ENCODE measurements at regions not wholly inside any gene's neighbourhood (a gene's known extent, or its start where the extent isn't known, plus 50 kb on each side); places are given as distances from the start of the nearest gene placed in this dataset.

DNA sequence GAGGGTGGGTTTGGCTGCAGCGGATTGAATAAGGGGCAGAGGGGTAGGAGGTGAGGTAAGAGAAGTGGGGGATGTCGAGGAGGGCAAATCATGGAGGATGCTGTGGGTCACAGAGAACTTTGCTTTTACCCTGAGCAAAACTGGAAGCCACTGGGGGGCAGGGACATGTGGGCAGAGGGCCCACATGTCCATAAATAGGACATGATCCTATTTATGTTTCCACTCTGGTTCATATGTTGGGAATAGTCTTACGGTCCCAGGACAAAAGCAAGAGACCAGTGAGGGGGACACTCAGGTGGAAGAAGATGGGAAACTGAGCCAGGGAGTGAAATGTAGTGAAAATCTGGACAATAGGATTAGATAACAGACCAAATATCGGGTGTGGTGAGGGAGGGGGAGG is 85.5 kb upstream of the MRPS22 start:
- no peaks in the 10 kb centered on the region for H3K9me3 ChIP-seq
- H3K27me3 ChIP-seq (replicated peaks; ENCODE audit: insufficient read depth), result no peaks in the 10 kb centered on the region
- H3K27ac ChIP-seq, result no peak overlapping the region
- no peak overlapping the region for H3K4me3 ChIP-seq
- H3K36me3 ChIP-seq, result no peaks in the 10 kb centered on the region
- TF ChIP-seq, protein P1, sequence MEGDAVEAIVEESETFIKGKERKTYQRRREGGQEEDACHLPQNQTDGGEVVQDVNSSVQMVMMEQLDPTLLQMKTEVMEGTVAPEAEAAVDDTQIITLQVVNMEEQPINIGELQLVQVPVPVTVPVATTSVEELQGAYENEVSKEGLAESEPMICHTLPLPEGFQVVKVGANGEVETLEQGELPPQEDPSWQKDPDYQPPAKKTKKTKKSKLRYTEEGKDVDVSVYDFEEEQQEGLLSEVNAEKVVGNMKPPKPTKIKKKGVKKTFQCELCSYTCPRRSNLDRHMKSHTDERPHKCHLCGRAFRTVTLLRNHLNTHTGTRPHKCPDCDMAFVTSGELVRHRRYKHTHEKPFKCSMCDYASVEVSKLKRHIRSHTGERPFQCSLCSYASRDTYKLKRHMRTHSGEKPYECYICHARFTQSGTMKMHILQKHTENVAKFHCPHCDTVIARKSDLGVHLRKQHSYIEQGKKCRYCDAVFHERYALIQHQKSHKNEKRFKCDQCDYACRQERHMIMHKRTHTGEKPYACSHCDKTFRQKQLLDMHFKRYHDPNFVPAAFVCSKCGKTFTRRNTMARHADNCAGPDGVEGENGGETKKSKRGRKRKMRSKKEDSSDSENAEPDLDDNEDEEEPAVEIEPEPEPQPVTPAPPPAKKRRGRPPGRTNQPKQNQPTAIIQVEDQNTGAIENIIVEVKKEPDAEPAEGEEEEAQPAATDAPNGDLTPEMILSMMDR (IDR thresholded peaks at IDR 0.05), result no peak
- ATAC-seq (ENCODE audit: insufficient number of reproducible peaks, low FRiP score, low read depth), result no peak
- DNase-seq (ENCODE audit: low spot score), result no peak
- H3K4me1 ChIP-seq (ENCODE audit: control insufficient read depth in 1 of 2, low read depth in 2 of 2), result no peaks in the 10 kb centered on the region

DNA sequence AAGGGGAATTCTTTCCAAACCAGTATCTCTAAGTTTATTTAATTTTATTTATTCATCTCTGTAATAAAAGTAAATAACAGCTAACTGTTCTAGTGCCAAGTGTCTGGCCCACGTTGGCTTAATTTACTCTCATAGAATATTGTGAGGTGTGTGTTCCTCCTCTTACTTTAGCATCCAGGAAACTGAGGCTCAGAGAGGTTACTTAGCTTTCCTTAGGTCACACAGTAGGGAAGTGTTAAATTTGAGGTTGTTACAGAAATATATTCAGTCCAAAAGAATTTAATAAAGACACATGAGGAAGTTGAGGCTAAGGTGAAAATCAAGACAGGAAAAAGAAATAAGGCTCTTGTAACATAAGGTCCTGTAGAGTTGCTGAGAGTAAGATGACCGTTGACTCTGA is 84.4 kb upstream of the MRPS22 start:
- TF ChIP-seq, protein P1 (IDR thresholded peaks at IDR 0.05), result no peak

DNA sequence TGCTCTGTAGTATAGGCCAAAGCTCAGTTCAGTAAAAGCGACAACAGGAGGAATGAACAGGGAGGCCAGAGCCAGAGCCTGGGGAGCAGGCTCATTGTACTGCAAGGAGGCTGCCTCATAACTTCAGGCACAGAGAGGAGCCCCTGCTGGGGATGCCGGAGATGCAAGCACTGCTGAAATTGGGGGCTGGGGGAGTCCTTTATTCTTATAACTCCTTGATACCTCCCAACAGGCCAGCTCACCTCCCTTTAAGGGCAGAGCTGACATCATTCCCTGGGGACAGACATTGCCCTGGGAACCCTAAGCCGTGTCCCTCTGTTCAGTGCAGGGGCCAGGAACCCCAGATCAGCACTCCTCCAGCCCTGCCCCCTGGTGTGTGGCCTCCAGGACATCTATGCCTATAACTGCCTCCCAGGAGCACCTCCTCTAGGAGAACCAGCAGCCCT is 83.8 kb upstream of the MRPS22 start:
- Histone ChIP-seq H3K4me1 (ENCODE audit: control insufficient read depth in 1 of 2, low read depth in 2 of 2) (no peaks in the 10 kb centered on the region), H3K36me3 (no peaks in the 10 kb centered on the region), H3K9me3 (no peaks in the 10 kb centered on the region), H3K27ac (no peak overlapping the region), H3K27me3 (replicated peaks; ENCODE audit: insufficient read depth) (no peaks in the 10 kb centered on the region), H3K4me3 (no peak overlapping the region)
- DNase-seq (ENCODE audit: low spot score) (no peak), ATAC-seq (ENCODE audit: insufficient number of reproducible peaks, low FRiP score, low read depth) (no peak)
- TF ChIP-seq, protein P1 (IDR thresholded peaks at IDR 0.05), result no peak

More for the DNA sequence above, 84.4 kb upstream of the MRPS22 start:
- DNase-seq (ENCODE audit: low spot score), result no peak
- H3K27me3 ChIP-seq (replicated peaks; ENCODE audit: insufficient read depth), result no peaks in the 10 kb centered on the region
- no peaks in the 10 kb centered on the region for H3K36me3 ChIP-seq
- no peaks in the 10 kb centered on the region for H3K4me1 ChIP-seq (ENCODE audit: control insufficient read depth in 1 of 2, low read depth in 2 of 2)
- no peak overlapping the region for H3K27ac ChIP-seq
- ATAC-seq (ENCODE audit: insufficient number of reproducible peaks, low FRiP score, low read depth), result no peak
- H3K9me3 ChIP-seq, result no peaks in the 10 kb centered on the region
- no peak overlapping the region for H3K4me3 ChIP-seq

DNA sequence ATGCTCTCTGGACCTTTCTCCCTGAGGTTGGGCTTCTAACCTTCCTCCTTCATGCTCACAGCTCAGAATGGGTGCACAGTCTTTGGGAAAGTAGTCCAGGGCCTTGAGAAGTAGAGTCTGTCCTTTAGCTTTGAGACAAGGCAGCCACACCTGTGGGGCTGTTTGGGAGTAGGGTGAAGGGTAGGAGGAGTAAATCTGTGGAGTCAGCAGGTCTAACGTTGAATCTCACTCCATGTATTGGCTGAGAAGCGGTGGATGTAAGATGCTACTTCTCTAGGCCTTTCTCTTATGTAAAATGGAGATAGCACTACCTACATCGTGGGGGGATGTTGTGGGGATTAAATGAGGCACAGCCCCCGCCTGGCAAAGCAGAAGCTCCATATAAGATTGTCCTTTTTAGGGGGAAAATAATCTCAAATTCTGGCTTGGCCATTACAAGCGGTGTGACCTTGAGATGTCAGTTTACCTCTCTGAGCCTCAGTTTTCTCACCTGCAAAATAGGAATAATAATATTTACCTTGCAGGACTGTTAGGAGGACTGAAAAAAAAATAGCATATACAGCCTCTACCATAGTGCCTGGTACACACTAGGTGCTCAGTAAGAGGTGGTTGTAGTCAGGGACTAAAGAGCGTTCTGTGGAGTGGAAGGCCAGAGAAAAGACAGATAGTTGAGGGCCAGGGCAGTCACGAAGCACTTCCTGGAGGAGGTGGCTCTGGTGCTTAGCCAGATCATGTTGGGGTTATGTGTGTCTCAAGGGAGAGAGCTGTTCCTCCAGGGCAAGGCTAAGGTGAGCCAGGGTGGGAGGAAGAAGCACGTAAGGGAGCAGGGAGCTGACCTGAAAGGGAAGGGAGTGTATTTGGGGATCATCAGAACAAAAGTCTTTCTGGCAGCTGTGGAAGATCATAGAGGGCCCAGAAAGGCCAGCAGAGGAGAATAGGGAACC is 82.8 kb upstream of the MRPS22 start:
- Histone ChIP-seq H3K36me3 (no peaks in the 10 kb centered on the region), H3K4me1 (ENCODE audit: control insufficient read depth in 1 of 2, low read depth in 2 of 2) (no peaks in the 10 kb centered on the region), H3K27ac (no peak overlapping the region), H3K9me3 (no peaks in the 10 kb centered on the region), H3K4me3 (no peak overlapping the region), H3K27me3 (replicated peaks; ENCODE audit: insufficient read depth) (no peaks in the 10 kb centered on the region)
- TF ChIP-seq, protein P1 (IDR thresholded peaks at IDR 0.05), result no peak
- no peak for DNase-seq (ENCODE audit: low spot score)
- ATAC-seq (ENCODE audit: insufficient number of reproducible peaks, low FRiP score, low read depth), result no peak

DNA sequence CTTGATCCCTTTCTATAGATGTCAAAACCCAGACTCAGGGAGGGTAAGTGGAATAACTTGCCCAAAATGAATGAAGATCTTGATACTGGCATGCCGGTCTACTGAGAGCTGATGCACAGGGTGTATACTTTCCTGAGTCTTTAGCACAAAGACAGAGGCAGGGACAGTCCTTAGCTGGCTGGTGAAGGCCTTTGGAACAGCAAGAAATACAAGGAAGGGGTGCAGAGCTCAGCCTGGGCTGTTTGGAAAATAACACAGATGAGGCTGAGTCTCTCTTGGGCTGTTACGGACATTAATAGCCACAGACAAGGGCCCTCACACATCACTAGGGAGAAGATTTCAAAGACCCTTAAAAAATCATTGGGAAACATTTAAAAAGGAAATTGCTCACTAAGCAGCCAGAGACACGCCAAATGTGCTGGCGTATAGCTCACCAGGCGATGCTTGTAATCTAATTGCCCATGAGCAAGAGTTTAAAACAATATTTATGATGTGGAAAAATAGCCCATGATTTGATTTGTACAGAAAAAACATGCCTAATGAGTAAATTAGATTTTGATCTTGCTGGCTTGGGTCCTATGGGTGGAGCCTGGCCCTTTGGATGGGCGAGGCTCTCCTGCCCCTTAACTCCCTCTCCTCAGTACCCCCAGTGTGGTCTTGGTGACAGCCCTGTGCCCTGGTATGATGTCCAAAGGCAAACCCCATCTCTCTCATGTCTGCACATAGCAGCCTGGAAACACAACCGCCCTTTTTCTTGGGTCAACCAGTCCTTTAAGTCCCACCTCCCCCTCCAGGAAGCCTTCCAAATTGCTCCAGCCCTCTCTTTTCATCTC is 81.8 kb upstream of the MRPS22 start:
- ATAC-seq (ENCODE audit: insufficient number of reproducible peaks, low FRiP score, low read depth), result no peak
- TF ChIP-seq, protein P1 (IDR thresholded peaks at IDR 0.05), result no peak
- Histone ChIP-seq H3K4me1 (ENCODE audit: control insufficient read depth in 1 of 2, low read depth in 2 of 2) (no peaks in the 10 kb centered on the region), H3K4me3 (no peak overlapping the region), H3K36me3 (no peaks in the 10 kb centered on the region), H3K9me3 (no peaks in the 10 kb centered on the region), H3K27me3 (replicated peaks; ENCODE audit: insufficient read depth) (no peaks in the 10 kb centered on the region), H3K27ac (no peak overlapping the region)
- no peak for DNase-seq (ENCODE audit: low spot score)
